Mucosa of rectum (tissue), 2 donors: ENCODE measurements at regions not wholly inside any gene's neighbourhood (a gene's known extent, or its start where the extent isn't known, plus 50 kb on each side); places are given as distances from the start of the nearest gene placed in this dataset.

Source experiments
- H3K27ac ChIP-seq, 2 donors: one replicate each; pipeline ENCODE4 v1.7.0; 2013; ENCODE audit warnings: inconsistent platforms in 2 of 2, low read depth in 2 of 2, low read length in 2 of 2
- H3K27me3 ChIP-seq, 2 donors: one replicate each; pipeline ENCODE4 v1.7.0; 2013; ENCODE audit warnings: low read length in 2 of 2; ENCODE audit not compliant: control insufficient read depth in 2 of 2, insufficient read depth in 2 of 2
- H3K36me3 ChIP-seq, 2 donors: one replicate each; pipeline ENCODE4 v1.7.0; 2013; ENCODE audit warnings: low read length in 2 of 2; ENCODE audit not compliant: control insufficient read depth in 2 of 2, insufficient read depth in 2 of 2
- H3K4me1 ChIP-seq, 2 donors: one replicate each; pipeline ENCODE4 v1.7.0; 2013; ENCODE audit warnings: low read length in 2 of 2, mild to moderate bottlenecking in 1 of 2; ENCODE audit not compliant: control insufficient read depth in 2 of 2, insufficient read depth in 2 of 2
- H3K4me3 ChIP-seq, 2 donors: one replicate each; pipeline ENCODE4 v1.7.0; 2013; ENCODE audit warnings: low read length in 2 of 2
- H3K9ac ChIP-seq, 2 donors: one replicate each; pipeline ENCODE4 v1.7.0; 2013; ENCODE audit warnings: low read length in 2 of 2, low read depth in 1 of 2, mild to moderate bottlenecking in 1 of 2
- H3K9me3 ChIP-seq, 2 donors: one replicate each; pipeline ENCODE4 v1.7.0; 2013; ENCODE audit warnings: low read length in 2 of 2; ENCODE audit not compliant: control insufficient read depth in 2 of 2
- donor health status: healthy.
- donor health status: Normal muscosa, but diverticular disease.

- no peaks in the 10 kb centered on the region for H3K27me3 ChIP-seq
Measured at GRCh38 chr9:8014997-8015682, 215.6 kb upstream of the DMAC1 start.

GRCh38 chr9:8012986-8013385, 213.4 kb upstream of the DMAC1 start:
- Histone ChIP-seq H3K27me3 (no peaks in the 10 kb centered on the region), H3K9me3 (no peaks in the 10 kb centered on the region), H3K4me3 (no peak overlapping the region), H3K27ac (no peak overlapping the region), H3K9ac (no peak overlapping the region), H3K4me1 (no peaks in the 10 kb centered on the region), H3K36me3 (no peaks in the 10 kb centered on the region)

More at GRCh38 chr9:8014997-8015682, 215.6 kb upstream of the DMAC1 start:
- Histone ChIP-seq H3K9ac (no peak overlapping the region), H3K9me3 (no peaks in the 10 kb centered on the region), H3K27ac (no peak overlapping the region), H3K4me3 (no peak overlapping the region), H3K4me1 (no peaks in the 10 kb centered on the region), H3K36me3 (no peaks in the 10 kb centered on the region)

- Histone ChIP-seq H3K9ac (no peak overlapping the region), H3K27me3 (no peaks in the 10 kb centered on the region), H3K4me1 (no peaks in the 10 kb centered on the region), H3K36me3 (no peaks in the 10 kb centered on the region), H3K9me3 (no peaks in the 10 kb centered on the region), H3K4me3 (no peak overlapping the region), H3K27ac (no peak overlapping the region)
Measured at GRCh38 chr9:8011974-8012373, 212.4 kb upstream of the DMAC1 start.

GRCh38 chr9:7996558-7996957, 197.0 kb upstream of the DMAC1 start:
- Histone ChIP-seq H3K9ac (no peak overlapping the region), H3K36me3 (no peaks in the 10 kb centered on the region), H3K9me3 (no peaks in the 10 kb centered on the region), H3K4me1 (no peaks in the 10 kb centered on the region), H3K27ac (no peak overlapping the region), H3K4me3 (no peak overlapping the region), H3K27me3 (no peaks in the 10 kb centered on the region)

GRCh38 chr9:7988644-7989280, 189.2 kb upstream of the DMAC1 start:
- no peaks in the 10 kb centered on the region for H3K9me3 ChIP-seq
- no peak overlapping the region for H3K9ac ChIP-seq
- H3K36me3 ChIP-seq, result no peaks in the 10 kb centered on the region
- H3K27ac ChIP-seq, result no peak overlapping the region
- no peaks in the 10 kb centered on the region for H3K4me1 ChIP-seq
- H3K27me3 ChIP-seq, result no peaks in the 10 kb centered on the region
- H3K4me3 ChIP-seq, result no peak overlapping the region

- no peaks in the 10 kb centered on the region for H3K36me3 ChIP-seq
- H3K9ac ChIP-seq, result no peak overlapping the region
- no peaks in the 10 kb centered on the region for H3K27me3 ChIP-seq
- no peak overlapping the region for H3K4me3 ChIP-seq
- H3K27ac ChIP-seq, result no peak overlapping the region
- H3K9me3 ChIP-seq, result no peaks in the 10 kb centered on the region
- peaks cover 0 to 4% of the 10 kb centered on the region in 2 donors for H3K4me1 ChIP-seq
Measured at GRCh38 chr9:7984692-7985091, 185.1 kb upstream of the DMAC1 start.

- no peak overlapping the region for H3K27ac ChIP-seq
- H3K27me3 ChIP-seq, result no peaks in the 10 kb centered on the region
- no peaks in the 10 kb centered on the region for H3K36me3 ChIP-seq
- H3K9ac ChIP-seq, result no peak overlapping the region
- H3K4me1 ChIP-seq, result peaks cover 0 to 4% of the 10 kb centered on the region in 2 donors
- H3K4me3 ChIP-seq, result no peak overlapping the region
- no peaks in the 10 kb centered on the region for H3K9me3 ChIP-seq
Measured at GRCh38 chr9:7984203-7984602, 184.6 kb upstream of the DMAC1 start.

- Histone ChIP-seq H3K27ac (no peak overlapping the region), H3K36me3 (no peaks in the 10 kb centered on the region), H3K27me3 (no peaks in the 10 kb centered on the region), H3K9me3 (no peaks in the 10 kb centered on the region), H3K9ac (no peak overlapping the region), H3K4me1 (peaks cover 0 to 4% of the 10 kb centered on the region in 2 donors), H3K4me3 (no peak overlapping the region)
Measured at GRCh38 chr9:7983490-7983889, 183.9 kb upstream of the DMAC1 start.

GRCh38 chr9:7982907-7983306, 183.3 kb upstream of the DMAC1 start:
- no peaks in the 10 kb centered on the region for H3K9me3 ChIP-seq
- peaks cover 0 to 4% of the 10 kb centered on the region in 2 donors for H3K4me1 ChIP-seq
- no peaks in the 10 kb centered on the region for H3K27me3 ChIP-seq
- H3K4me3 ChIP-seq, result no peak overlapping the region
- H3K36me3 ChIP-seq, result no peaks in the 10 kb centered on the region
- H3K9ac ChIP-seq, result no peak overlapping the region
- no peak overlapping the region for H3K27ac ChIP-seq

- H3K36me3 ChIP-seq, result no peaks in the 10 kb centered on the region
- no peak overlapping the region for H3K4me3 ChIP-seq
- H3K27me3 ChIP-seq, result no peaks in the 10 kb centered on the region
- peaks cover 0 to 4% of the 10 kb centered on the region in 2 donors for H3K4me1 ChIP-seq
- H3K9me3 ChIP-seq, result no peaks in the 10 kb centered on the region
- no peak overlapping the region for H3K9ac ChIP-seq
- no peak overlapping the region for H3K27ac ChIP-seq
Measured at GRCh38 chr9:7980691-7981289, 181.2 kb upstream of the DMAC1 start.
